NAMALWA (cell line): ENCODE measurements at regions not wholly inside any gene's neighbourhood (a gene's known extent, or its start where the extent isn't known, plus 50 kb on each side); places are given as distances from the start of the nearest gene placed in this dataset.
"Not testable (repeated sequence)": the region's sequence is repeated elsewhere in the genome, so short reads cannot be mapped to it uniquely, and the experiment has no call there.

Experiments
- DNase-seq: peaks from one replicate; pipeline ENCODE4 v3.0.0-alpha.2; 2015; ENCODE audit warnings: low spot score

DNA sequence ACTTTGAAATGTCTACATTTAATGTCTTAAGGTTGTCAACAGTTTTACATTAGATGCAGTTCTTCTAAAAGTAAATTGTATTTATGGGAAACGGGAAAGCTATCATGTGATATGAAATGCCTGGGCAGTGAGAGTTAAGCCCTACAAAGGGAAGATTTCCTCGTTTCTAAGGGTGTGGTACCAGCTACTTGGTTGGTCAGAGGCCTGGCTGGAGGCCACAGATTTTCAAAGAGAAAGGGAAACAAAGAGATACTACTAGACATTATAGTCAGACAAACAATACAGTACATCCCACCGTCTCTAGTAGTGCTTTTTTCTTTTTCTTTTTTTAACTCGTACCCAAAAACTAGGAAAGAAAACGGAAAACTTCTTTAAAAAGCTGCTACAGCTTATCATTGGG, 467.8 kb downstream of the PCDH7 start:
- DNase-seq = no peak

DNA sequence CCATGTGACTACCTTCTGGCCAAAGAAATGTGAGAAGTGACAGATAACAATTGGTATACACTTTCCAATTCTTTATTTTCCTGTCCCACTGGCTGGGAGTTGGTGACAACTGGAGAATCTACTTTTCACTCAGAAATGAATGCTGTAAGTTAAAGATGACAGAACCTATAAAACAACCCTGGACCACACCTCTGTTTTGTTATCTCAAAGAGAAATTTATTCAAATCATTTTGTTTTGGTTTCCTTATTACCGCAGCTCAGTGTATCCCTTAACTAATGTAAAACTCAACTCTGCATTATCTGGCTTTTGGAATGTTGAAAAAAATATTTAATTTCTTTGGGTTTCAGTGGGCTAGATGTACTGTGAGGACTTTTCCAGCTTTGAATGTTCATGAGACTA, 469.8 kb downstream of the PCDH7 start:
- no peak for DNase-seq

DNA sequence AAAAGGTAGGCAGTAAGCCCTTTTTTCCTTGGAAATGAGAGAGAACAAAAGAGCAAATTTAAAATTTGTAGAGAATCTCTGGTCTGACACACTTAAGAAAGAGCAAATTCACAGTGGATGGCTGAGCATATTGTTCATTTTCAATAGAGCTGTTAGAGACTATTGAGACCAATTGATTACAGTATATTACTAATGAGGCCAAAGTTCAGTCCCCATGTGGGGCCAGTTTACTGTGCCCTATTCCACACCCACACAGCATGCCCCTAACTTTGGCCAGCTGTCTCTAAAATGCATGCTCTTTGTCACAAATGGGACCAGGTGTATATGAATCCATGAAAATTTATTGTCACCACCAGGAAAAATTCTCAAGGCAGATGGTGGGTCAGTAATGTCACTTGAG, 470.5 kb downstream of the PCDH7 start:
- DNase-seq = no peak

DNA sequence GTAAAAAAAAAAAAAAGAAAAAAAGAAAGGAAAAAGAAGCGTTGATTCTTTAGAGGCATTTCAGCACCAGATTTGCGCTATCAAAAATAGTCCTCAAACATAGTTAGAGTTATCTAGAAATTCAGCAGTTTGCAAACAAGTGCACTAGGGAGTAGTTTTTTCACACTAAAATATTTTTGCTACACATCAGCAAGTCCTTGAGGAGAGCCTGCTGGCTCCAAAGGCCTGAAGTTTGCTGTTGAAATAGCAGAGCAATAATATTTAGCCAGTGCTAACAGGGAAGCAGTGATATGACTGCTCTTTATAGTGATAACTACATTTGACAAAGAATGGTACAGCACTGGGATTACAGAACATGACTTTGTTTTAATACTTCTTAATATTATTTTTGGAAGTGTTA, 472.2 kb downstream of the PCDH7 start:
- DNase-seq = no peak

DNA sequence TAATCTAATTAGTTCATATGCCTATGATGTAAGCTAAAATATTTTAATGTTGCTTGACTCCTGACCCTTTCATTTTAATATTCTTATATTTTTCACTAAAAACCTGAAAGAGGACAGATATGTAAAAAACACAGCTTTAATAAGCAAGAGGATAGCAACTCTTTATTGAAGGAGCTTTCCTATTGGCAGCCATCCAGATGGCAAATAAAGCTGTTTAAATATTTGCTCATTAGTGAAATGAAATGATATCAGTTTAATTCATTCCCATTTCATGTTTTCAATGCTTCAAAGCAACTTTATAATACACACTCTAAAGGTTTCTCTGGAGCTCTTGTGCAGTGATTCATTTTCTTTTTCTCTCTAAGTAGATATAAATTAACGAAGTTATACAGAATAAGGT, 473.4 kb downstream of the PCDH7 start:
- no peak for DNase-seq

DNA sequence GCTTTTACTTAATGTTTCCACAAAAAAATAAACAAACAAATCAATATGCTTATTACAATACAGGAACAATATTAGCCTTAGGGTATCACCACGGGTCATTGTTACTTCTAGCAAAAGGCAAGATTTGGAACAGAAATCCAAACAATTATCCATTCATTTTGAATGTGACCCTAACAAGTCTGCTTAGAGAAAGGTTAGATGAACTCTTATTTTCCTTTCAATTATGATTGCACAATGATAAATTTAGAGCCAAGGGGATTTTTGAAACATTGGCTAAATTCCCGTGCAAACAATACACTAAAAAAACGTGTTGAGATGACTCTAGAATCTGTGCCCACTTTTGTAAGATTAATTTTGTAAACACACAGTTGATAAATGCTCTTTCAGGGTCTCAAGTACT, 474.7 kb downstream of the PCDH7 start:
- DNase-seq = no peak

DNA sequence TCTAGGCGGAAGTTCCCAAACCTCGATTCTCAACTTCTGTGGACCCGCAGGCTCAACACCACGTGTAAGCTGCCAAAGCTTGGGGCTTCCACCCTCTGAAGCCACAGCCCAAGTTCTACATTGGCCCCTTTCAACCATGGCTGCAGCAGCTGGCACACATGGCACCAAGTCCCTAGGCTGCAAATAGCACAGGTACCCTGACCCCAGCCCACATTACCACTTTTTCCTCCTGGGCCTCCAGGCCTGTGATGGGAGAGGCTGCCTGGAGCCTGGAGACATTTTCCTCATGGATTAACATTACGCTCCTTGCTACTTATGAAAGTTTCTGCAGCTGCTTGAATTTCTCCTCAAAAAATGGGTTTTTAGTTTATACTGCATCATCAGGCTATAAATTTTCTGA, 479.5 kb downstream of the PCDH7 start:
- no peak for DNase-seq

DNA sequence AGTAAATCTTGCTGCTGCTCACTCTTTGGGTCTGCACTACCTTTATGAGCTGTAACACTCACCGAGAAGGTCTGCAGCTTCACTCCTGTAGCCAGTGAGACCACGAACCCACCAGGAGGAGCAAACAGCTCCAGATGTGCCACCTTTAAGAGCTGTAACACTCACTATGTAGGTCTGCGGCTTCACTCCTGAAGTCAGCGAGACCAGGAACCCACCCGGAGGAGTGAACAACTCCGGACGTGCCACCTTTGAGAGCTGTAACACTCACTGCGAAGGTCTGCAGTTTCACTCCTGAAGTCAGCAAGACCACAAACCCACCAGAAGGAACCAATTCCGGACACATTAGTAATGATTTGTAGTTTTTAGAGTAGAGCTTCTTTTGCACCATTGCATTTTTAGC, 481.9 kb downstream of the PCDH7 start:
- DNase-seq = not testable (repeated sequence)

DNA sequence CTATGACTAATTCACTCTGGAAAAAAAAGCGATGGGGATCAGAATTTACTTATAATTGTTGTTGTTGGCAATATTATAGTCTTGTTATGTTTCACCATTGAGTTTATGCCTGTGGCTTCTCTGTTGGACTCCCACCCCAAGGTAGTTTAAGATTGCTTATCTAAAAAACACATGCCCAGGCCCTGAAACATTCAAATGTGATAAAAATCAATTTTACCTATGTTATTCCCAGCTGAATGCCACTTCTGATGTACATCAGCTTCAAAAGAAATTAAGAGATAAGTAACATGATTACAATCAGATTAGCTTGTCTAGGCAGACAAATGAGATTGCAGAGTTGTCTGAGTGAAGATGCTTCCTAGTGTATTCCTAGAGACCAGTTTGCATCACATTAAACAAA, 484.7 kb downstream of the PCDH7 start:
- no peak for DNase-seq

DNA sequence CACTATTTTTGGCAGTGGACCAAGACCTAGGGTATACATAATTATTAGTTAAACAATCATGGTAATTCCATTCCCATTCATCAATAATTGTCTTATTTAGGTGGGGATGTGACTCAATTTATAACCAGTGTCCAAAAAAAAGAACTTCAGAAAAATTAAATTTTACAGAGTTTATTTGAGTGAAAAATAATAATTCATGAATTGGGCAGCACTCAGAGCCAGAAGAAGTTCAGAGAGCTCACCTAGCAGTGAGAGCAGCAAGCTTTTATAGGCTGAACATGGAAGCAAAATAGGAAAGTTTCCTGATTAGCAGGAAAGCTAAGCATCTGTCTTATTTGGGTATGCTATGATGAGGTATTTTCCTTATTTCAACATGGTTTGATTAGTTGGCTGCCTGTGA, 500.8 kb downstream of the PCDH7 start:
- no peak for DNase-seq

DNA sequence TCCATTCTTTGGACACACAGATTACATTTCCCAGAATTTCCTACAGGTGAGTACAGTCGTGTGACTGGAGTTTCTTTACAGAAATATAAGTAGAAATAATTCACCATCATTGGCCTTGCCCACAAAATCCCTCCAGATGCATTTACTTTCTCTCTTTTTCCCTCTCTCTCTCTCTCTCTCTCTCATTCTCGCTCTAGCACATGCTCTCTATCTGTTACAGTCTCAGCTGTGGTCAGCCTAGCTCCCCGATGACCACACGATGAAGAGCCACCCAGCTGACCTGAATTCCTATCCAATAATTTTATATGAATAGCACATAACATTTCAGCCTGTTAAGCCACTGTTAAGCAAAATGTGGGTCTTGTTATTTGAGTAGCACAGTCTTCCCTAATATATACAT, 507.9 kb downstream of the PCDH7 start:
- no peak for DNase-seq

DNA sequence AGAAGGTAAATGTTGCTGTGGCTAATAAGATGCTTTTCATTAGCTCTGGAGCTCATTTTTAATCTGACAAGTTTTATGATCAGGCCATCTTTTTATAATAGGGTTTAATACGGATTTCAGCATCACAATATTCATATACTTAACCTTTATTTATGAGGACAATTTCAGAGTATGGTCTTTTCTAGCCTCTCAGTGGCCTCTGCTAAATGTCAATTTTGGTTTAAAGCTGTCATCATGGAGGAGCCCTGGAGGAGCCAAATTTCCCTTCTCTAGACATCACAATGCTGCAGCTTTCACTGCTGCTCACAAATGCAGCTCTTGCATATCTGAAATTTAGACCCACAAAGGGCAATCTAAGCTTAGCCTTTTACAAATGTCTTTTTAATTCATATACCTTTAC, 510.4 kb downstream of the PCDH7 start:
- DNase-seq = no peak

DNA sequence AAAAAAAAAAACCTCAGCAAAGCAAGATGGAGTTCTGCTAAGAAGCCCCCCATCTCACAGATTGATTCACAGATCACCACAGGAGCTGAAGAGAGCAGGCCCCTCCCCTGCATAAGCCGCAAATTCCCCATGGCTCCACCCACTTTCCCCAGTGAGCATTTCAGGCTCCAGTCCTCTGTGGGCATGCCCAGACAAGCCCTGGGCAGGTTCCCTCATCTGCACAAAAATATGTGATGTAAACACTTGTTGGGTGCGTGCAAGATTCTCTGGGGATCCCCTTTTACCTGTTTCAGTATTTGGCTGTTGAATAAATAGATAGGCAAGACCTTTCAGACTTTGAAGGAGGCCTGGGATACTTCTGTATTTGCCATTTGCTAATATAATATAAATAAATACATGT, 514.3 kb downstream of the PCDH7 start:
- DNase-seq = peak; percentile 10

DNA sequence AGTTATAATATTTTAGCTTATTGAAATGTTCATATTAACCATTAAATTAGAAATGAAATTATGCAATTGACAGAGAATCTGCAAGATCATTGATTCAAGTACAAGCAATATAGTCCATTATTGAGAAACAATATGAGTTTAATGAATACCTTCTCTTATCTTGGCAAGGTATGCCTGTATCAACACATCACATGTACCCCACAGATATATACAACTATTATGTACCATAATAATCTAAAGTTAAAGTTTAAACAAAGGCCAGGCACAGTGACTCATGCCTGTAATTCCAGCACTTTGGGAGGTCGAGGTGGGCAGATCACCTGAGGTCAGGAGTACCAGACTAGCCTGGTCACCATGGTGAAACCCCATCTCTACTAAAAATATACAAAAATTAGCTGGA, 514.7 kb downstream of the PCDH7 start:
- DNase-seq = no peak

DNA sequence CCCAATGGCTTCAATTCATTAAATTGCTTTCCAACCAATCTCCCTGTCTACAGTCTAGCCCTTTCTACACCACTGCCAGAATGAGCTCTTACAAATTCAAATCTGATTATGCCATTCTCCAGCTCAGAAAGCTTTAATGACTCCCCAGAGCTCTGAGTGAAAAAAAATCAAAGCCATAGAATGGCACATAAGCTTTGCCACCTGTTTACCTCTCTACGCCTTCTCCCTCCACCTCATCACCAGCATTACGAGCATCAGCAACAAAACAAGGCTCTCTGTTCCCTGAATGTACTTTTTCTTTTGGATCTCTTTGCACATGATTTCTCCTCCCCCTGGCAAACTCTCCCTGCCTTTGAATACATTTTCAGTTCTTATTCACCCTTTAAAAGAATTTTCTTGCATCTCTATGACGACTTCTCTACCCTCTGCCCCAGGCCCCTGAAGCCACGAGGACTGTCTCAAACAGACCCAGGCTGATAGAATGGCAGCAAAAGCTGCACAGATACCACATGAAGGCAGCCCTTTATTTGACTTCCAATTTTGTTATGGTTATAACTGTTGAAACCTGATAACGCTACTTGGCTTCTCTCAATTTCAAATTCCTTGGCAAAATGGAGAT, 516.0 kb downstream of the PCDH7 start:
- DNase-seq = no peak

DNA sequence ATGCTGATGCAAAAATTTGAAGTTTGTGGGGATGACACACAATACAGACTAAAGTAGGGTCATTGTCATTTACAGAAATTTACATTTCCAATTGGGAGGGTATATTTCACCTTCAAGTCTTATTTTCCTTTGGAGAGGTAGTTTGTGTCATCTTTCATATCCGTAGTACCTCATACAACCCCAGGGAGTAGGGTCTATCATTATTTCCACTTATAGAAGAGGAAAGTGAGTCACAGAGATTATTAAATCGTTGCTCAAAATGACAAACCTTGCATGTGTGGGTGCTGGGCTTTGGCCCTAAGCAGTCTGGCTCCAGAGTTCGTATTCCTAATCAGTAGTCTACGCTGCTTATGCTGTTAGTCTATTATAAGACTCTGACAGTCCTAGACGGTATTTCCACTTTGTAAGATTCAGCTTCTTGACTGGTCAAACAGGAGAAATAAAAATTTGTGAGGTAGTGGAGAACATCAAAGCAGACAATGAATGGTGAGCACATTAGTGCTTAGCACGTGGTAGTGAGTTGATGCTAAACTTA, 516.5 kb downstream of the PCDH7 start:
- DNase-seq = no peak

DNA sequence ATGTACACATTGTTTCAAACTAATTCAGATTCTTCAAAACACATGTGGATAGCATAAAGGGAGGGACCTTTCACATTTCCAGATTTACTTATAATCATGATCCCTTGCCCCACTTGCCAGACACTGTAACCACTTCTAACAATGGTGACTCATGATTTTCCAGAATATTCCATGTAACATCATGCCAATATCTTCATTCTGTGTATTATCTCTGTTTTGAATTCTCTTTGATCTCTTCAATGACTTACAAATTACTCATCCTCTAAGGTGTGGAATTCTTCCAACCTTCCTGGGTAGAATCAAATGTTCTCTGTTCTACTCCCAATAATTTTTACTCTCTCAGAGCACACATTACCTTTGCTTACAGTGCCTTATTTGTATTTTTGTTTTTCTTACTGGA, 517.1 kb downstream of the PCDH7 start:
- no peak for DNase-seq

DNA sequence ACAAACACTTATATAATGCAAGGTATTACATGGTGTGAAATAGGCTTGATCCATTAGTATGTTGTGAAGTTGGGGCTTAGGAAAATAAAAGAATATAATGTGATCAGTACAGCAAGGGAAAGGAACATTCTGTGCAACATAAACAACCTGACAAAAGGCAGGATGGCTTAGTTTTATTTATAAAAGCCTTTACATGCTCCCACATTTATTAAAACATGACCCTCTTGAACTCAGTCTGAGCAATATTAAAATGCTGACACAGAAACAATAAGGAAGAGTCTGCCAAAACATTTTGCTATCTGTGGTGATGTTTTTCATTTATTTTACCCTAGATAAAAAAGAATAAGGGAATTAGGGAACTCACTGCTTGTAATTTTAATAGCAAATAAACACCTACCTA, 519.7 kb downstream of the PCDH7 start:
- DNase-seq = no peak

DNA sequence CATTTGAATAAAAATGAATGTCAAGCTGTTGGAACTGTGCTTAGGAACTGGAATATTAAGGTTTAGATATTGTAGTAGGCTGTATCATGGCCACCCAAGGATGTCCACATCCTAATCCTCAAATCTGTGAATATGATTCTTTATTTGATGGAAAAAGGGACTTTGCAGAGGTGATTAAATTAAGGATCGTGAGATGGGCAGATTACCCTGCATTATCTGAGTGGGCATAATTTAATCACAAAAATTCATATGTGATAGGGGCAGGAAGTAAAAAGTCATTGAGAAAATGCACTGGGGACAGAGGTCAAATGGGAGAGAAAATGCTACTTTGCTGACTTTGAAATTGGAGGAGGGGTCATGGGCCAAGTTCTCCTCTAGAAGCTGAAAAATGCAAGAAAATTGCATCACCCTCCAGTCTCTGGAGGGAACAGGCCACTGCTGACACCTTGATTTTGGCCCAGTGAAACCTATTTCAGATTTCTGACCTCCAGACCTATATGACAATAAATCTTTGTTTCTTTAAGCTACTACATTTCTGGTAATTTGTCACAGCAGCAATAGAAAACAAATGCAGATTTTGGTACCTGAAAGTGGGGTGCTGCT, 521.4 kb downstream of the PCDH7 start:
- no peak for DNase-seq

DNA sequence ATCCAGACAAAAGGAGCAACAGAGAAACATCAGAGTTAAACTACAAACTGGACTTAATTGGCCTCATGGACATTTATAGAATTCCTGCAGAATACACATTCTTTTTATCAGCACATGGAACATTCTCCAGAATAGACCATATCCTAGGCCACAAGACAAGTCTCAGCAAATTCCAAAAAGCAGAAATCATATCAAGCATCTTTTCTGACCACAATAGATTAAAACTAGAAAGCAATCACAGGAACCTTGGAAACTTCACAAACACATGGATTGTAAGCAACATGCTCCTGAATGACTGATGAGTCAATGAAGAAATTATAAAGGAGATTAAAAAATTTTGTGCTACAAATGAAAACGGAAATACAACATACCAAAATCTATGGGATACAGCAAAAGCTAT, 526.7 kb downstream of the PCDH7 start:
- DNase-seq = no peak

DNA sequence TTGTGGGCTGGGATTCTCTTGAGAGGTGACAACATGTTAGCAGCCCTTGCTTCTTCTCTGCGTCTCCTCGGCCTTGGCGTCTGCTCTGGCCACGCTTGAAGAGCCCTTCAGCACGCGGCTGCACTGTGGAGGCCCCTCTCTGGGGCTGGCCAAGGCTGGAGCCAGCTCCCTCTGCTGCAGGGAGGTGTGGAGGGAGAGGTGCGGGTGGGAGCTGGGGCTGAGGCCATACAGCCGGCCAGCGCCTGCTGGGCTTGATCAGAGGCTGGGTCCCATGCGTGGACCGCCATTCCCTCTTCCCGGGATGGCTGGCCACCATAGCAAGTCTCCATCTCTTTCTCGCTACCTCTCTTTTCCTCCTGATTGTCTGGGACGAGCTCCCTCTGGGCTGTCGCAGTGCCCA, 539.0 kb downstream of the PCDH7 start:
- no peak for DNase-seq

DNA sequence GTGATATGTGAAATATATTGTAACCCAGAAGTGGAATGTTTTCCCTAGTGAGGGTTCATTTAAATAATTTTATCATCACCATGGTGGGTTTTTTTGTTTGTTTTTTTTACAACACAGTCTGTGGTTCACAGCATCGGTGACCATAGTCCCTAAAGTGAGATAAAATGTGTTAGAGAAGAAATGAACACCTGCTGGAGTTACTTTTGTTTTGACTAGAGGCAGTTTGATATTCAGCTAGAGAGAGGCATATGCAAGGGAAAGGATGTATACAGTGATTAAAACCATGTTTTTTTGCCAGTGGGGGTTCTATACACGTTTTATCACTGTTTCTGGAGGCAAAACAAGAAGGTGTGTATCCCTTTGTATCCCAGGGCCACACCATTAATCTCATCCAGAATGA, 541.5 kb downstream of the PCDH7 start:
- DNase-seq = no peak

DNA sequence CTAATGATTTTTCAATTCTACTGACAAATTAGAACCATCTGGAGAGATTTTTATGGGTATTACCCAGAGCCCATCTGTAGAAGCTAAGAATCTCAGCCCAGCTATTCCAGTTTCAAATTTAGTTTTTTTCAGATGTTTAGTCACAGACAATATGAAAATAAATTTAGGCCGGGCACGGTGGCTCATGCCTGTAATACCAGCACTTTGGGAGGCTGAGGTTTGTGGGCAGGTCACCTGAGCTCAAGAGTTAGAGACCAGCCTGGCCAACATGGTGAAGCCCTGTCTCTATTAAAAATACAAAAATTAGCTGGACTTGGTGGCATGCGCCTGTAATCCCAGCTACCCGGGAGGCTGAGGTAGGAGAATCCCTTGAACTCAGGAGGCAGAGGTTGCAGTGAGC, 545.9 kb downstream of the PCDH7 start:
- DNase-seq = not testable (repeated sequence)

DNA sequence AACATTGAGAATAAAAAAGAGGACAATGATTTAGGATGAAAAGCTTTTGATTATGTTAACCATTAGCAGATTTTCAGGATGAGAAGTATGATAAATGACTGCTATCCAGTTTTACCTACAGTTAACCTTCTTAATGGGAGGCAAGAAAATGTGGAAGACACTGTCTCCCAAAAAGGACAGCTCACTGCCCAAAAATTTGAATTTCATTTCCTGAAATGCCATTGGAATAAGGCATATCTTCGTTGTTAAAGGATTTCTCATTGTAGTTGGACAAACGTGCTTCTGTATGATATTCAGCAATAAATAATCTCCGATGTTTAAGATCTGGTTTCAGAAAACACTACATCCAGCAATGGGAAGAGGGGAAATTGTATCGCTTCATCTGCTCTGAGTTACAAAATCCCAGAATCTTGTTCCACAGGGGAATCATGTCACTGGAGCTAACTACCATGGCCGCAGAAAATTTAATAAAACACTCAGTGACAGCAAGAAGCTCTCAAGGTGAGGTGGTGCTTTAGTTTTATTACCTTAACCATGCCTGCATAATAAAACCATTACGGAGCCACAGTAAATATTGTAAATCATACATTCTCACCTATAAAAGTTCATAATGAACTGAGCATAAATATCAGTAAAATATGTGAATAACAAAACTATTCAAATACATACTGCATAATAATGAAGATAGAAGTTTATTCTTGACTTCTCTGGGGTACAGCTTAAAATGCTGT, 552.3 kb downstream of the PCDH7 start:
- no peak for DNase-seq
